HG03558 (cell line): ENCODE measurements at regions not wholly inside any gene's neighbourhood (a gene's known extent, or its start where the extent isn't known, plus 50 kb on each side); places are given as distances from the start of the nearest gene placed in this dataset.
"Not testable (repeated sequence)": the region's sequence is repeated elsewhere in the genome, so short reads cannot be mapped to it uniquely, and the experiment has no call there.

ENCODE experiments used
- ATAC-seq: cut with Tn5 transposase; IDR thresholded peaks from one replicate; pipeline ENCODE4 v1.9.1; 2021; ENCODE audit warnings: moderate number of reproducible peaks; ENCODE audit not compliant: unreplicated experiment; ENCODE audit errors: extremely low read depth

DNA sequence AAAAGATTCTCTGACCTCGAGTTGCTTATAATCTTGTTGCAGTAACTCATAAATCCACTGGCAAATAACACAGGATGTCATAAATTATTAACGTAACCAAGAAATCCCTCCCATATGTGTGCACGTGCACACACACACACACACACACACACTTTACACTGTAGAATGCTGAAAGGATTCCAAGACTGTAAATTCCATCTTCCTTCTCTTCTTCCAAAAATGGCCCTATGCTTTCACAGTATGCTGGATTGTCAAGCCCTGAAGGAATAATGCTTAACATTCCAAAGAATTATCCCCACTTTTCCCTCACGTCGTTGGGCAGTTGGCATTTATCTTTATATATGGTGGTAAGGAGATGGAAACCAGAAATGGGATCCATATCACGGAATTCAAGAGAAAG, 117.5 kb upstream of the CRIM1 start:
- no peak for ATAC-seq

DNA sequence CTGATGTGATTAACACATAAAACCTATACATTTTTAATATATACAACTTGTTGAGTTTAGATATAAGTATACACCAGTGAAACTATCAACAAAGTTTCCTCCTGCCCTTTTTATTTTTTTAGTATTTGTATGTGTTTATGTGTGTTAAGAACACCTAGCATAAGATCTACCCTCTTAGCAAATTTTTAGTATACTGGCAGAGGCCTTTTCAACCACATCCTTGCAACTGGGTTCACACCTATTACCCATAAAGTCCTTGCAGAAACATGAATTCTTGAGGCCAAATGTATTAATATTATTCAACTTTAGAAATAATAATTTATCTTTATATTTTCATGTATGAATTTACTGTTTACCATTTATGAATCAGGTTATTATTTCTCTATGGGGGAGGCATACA, 119.7 kb upstream of the CRIM1 start:
- no peak for ATAC-seq

DNA sequence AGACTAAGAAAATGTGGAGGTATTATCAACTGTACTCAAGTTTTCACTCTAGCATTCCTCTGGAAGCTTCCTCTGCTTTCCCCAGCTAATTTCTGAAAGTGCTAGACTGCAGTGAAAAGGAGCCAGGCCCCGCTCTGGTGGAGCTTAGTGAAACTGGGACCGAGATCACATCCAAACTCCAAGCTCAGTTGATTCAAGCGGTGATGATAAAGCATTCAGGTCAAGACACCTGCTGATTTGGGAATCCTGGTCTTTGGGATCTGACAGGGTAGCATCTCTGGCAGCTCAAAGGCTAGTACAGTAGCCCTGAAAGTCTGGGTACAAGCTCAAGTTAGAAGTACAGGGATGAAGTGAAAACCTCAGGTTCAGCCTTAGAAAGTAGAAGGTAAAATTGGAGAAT, 120.2 kb upstream of the CRIM1 start:
- ATAC-seq: no peak

DNA sequence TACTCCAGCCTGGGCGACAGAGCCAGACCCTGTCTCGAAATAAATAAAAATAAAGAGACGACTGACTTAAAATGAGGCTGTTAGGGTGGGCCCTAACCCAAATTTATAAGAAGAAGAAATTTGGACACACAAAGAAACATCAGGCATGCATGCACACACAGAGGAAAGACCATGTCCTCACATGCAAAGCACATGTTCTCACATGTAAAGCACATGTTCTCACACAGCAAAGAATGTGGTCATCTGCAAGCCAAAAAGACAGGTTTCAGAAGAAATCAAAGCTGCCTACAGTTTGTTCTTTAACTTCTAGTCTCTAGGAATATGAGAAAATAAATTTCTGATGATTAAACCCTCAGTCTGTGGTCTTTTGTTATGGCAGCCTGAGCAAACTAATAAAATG, 132.3 kb upstream of the CRIM1 start:
- no peak for ATAC-seq

DNA sequence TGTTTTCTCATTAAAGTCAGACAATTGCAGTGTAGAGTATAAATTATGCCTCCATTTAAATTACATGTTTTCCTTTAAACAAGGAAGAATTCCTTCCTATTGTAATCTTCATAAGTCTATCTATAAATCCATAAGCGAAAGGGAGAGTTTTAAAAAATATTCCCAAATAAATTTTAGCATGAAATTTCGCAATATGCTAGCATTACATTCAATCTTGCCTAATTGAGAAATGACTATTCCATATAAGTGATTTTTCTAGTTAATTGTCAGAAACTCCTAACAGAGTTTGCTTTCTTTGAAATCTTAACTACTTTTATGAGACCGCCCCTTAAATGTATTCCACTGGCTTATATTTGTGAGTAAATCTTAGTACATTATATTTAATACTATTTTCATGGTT, 133.1 kb upstream of the CRIM1 start:
- ATAC-seq: no peak

DNA sequence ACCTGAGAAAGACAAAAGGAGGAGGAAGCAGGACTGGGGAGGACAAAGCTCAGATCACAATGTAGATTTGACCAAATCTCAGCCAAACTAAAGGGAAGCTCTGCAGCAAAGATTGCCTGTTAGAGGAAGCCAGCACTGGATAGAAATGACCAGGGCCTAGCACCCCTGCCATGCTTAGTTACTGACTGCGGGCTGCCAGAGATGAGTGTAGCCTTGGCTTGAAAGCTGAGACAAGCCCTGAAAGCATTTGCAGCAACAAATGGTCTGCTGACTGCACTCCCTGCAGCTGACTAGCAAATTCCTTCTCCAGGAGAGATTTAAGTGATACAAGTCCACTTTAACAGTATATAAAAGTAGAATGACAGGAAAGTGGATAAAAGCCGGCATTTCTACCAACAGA, 140.9 kb upstream of the CRIM1 start:
- ATAC-seq: no peak

DNA sequence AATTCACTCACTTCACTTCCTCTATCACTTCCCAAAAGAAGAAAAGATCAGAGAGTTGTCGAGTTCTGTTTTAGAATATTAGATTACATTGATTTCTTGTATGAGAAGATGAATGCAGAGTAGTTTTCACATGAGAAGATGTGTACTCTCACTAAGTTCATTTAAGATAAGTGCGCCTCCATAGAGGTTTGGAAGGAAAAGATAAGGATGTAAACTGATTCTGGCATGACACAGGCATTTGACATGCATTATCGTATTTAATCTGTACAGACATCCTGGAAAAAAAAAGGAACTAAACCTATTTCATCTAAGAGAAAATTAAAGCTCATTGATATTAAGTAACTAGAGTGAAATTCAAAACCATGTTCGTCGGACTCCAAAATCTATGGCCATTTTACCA, 152.2 kb upstream of the CRIM1 start:
- ATAC-seq: no peak

DNA sequence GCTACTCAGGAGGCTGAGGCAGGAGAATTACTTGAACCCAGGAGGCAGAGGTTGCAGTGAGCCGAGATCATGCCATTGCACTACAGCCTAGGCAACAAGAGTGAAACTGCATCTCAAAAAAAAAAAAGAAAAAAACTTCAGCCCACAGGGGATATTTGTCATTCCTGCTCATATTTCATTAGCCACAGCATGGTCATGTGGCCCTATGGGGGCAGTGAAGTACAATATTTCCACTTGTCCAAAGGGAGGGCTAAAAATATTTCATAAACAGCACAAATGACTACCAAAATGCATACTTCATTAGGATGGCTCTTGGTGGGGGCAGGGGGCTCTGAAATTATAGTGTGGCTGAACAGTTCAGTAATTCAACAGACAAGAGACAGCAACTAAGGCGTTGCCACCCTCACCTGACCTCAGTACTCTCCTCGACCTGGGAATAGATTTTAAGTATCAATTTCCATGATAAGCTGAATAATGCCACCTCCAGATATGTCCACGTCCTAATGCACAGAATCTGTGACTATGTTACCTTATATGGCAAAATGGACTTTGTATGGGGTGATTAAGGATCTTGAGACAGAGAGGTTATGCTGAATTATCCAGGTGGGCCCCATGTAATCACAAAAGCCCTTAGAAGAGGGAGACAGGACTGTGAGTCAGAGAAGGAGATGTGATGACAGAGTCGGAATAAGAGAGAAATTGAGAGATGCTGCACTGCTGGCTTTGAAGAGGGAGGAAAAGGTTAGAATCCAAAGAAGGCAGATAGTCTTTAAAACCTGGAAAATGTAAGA, 158.2 kb upstream of the CRIM1 start:
- no peak for ATAC-seq

DNA sequence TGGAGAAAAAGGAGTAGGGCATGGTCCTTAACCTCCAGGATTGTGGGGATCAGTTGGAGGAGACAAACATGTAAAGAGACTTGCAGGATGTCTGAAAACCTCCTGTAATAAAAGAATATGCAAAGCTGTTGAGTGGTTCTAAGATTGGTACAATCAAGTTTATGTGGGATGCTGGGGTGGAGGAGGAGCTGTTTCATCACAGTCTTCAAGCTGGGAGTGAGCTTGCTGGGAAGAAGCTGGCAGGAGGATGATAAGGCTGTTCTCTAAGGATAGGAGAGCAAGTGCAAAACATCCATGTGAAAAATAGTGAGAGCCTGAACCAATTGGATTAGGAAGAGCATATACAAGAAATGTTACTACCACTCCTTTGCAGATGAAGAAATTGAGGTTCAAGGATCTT, 161.9 kb upstream of the CRIM1 start:
- ATAC-seq: no peak

DNA sequence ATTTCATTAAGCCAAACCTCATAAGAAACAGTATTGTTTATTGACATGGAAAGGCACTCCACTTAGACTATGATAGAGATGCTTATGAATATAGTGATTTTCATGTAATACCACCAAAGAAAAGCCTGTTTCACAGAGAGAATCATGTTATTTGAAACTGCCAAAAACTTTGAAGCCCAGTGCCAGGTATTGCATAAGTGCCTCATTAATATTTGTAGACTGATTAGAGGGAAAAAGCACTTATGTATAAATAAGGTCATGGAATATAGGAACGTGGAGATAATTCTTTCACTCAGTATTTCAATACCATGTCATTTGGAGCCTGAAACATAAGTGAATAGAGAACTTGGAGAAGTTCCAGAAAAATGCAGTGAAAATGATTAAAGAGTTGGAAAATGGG, 162.6 kb upstream of the CRIM1 start:
- no peak for ATAC-seq

DNA sequence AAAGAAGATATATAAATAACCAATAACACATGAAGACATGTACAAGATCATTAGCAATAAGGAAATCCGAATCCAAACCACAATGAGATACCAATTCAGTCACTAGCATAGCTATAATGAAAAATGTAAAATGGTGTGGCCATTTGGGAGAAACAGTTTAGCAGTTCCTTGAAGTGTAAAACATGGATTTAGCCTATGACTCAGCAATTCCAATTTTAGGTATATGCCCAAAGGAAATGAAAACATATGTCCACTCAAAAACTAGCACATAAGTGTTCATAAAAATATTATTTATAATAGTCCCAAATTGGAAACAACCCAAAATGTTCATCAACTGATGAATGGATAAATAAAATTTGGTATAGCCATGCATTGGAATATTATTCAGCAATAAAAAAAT, 165.5 kb upstream of the CRIM1 start:
- ATAC-seq: no peak

DNA sequence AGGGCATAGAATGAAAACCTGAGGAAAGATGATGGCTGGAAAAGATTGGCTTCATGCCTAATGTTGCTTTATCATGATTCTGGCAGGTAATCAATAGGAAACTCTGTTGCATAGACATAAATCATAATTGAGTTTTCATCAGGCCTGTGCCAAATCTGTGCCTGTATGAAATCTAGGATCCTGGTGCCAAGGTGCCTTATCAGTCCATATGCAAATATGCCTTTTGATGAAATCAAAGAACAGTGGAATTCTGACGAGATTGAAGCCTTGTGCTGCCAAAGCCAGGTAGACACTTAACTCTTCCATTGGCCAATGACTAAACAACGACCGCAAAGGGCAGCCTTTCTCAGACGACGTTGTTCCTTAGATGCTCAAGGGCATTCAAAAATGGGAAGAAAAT, 170.0 kb upstream of the CRIM1 start:
- no peak for ATAC-seq

DNA sequence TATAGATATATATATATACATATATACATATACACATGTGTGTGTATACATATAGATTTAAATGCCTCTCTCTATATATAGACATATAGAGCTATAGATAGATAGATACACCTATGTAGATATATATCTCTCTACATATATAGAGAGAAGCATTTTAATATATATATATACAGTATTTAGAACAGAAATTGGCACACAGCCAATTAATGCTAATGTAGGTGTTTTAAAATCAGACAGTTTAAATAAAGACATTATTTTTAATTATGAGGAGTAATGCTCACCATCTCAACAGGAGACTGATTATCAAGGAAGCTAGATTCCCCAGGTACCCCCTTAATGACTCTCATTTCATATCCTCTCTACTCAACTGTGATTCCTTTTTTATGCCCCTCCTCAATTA, 170.7 kb upstream of the CRIM1 start:
- no peak for ATAC-seq

DNA sequence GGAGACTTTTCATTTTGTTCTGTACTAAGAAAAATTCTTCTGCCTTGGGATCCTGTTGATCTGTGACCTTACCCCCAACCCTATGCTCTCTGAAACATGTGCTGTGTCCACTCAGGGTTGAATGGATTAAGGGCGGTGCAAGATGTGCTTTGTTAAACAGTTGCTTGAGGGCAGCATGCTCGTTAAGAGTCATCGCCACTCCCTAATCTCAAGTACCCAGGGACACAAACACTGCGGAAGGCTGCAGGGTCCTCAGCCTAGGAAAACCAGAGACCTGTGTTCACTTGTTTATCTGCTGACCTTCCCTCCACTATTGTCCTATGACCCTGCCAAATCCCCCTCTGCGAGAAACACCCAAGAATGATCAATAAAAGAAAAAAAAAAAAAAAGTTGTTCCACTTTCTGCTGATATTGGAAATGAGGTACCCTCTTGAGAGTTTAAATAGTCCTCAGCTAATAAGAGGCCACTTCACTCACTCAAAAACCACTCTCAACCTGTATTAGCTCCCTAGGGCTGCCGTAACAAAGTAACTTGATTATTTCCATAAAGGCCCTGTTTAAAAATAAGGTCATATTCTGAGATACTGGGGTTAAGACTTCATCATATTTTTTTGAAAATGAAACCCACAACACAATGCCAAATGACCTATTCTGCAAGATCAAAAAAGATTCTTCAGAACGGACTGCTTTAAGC, 174.6 kb upstream of the CRIM1 start:
- ATAC-seq: not testable (repeated sequence)

DNA sequence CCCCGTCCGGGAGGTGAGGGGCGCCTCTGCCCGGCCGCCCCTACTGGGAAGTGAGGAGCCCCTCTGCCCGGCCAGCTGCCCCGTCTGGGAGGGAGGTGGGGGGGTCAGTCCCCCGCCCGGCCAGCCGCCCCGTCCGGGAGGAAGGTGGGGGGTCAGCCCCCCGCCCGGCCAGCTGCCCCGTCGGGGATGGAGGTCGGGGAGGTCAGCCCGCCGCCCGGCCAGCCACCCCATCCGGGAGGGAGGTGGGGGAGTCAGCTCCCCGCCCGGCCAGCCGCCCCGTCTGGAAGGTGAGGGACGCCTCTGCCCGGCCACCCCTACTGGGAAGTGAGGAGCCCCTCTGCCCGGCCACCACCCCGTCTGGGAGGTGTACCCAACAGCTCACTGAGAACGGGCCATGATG, 175.3 kb upstream of the CRIM1 start:
- ATAC-seq: not testable (repeated sequence)

DNA sequence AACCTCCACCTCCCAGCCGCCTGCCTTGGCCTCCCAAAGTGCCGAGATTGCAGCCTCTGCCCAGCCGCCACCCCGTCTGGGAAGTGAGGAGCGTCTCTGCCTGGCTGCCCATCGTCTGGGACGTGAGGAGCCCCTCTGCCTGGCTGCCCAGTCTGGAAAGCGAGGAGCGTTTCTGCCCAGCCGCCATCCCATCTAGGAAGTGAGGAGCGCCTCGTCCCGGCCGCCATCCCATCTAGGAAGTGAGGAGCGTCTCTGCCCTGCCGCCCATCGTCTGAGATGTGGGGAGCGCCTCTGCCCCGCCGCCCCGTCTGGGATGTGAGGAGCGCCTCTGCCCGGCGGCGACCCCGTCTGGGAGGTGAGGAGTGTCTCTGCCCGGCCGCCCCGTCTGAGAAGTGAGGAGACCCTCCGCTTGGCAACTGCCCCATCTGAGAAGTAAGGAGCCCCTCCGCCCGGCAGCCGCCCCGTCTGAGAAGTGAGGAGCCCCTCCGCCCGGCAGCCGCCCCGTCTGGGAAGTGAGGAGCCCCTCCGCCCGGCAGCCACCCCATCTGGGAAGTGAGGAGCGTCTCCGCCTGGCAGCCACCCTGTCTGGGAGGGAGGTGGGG, 175.8 kb upstream of the CRIM1 start:
- not testable (repeated sequence) for ATAC-seq

DNA sequence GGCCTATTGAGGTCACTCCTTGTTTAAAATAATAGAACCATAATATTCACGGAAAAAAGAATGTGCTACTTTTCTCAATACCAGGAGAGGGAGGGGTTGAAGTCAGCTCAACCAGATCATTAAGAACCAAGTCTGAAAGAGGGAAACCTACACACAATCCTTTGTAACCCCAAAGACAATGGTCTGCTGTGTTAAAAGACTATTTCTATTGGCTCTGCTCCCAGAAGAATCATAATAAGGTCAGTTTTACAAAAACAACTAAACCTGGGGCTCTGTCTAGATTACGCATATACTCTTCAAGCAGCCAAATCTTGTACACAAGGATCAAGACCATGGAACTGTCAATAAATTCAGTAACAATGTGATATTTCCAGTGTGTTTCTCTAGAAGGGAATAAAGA, 177.2 kb upstream of the CRIM1 start:
- no peak for ATAC-seq

DNA sequence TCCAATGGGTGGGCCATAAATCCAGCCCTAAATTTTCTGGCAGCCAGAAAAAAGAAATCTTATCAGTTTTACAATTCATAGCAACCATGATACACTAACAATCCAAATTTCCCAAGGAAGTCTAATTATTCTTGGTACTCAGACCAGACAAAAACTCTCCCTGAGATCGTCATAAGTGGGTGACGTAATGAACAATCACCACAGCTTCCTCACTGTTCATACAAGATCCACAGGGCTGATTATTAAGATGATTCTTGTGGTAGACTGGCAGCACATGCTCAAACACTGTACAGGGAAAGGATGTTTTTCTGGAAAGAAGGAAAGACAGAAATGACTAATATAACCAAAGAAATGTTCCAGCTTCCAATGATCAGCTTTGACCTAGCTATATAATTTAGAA, 178.3 kb upstream of the CRIM1 start:
- ATAC-seq: no peak

DNA sequence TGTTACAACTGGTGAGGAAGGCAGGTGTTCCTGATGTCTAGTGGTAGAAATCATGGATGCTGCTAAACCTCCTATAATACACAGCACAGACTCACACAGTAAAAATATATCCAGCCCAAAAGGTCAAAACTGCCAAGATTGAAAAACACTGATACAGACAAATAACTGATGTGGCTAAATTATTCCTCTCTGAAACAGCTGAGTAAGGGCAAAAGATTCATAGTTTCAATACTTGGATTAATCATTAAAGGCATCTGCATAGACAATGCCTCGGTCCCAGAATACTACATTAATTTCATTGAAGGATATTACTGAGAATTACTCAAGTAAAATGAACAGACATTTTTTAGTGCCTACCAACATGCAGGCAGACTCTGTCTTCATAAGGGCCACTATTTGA, 180.7 kb upstream of the CRIM1 start:
- no peak for ATAC-seq

DNA sequence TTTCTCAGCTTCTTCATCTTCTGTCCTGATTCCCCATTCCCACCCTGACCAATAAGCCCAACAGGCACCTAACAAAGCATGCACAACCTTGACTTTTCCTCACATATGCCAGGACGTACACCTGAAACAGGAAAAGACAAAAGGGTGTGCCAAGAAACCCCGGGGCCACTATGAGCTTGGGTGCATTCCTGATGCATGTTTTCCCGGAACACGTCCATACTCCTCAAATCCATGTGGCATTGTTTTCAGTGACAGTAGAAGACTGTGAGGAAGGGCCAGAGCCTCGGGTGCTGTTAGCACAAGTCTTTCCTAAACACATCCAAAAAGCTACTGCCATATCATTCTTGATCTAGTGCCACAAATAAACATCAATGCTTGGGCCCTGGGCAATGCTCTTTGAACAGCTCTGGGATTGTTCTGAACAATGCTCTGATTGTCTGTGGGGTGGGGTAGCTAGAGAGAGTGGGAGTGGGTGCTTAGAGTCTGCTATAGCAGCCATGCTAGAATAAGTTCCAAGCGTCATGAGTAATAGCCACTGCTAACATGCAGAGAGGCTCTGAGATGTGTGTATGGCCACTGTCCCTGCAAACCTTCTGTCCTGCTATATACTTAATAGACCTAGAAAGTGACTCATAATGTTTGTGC, 181.7 kb upstream of the CRIM1 start:
- ATAC-seq: no peak

DNA sequence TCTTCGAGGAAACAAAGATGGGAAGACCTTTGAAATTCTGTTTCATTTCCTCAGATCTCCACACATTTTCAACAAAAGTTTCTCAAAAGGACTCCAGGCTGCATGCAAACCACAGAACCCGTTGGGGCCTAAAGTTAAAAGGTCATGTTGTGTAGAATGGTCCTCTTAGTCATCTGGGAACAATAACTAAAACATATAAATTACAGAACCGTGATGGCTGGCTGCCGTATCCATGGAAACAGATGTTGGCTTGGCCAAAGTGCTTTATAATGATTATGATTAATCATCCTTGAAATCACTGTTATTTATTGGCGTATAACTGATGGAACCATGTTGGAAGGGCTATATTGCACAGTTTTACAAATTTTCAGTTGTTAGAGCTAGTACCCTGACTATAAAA, 182.8 kb upstream of the CRIM1 start:
- no peak for ATAC-seq
